ENCODE measurements at regions not wholly inside any gene's neighbourhood (a gene's known extent, or its start where the extent isn't known, plus 50 kb on each side); places are given as distances from the start of the nearest gene placed in this dataset.

DNA sequence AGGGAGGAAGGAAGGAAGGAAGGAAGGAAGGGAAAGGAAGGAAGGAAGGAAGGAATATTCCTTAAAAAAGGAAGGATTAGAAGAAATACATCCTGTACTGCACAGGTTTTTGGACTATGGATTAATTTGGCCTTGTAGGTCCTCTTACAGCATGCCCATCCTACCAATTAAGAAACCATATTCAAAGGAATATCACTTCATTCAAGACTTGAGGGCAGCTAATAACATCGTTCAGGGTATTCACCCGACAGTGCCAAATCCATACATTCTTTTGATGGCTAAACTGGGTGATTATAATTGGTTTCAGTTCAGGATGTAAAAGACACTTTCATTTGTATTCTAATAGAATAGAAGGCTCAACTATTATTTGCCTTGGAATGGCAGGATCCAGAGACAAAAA is 410.3 kb downstream of the PLOD2 start:
- DNase-seq = no peak

DNA sequence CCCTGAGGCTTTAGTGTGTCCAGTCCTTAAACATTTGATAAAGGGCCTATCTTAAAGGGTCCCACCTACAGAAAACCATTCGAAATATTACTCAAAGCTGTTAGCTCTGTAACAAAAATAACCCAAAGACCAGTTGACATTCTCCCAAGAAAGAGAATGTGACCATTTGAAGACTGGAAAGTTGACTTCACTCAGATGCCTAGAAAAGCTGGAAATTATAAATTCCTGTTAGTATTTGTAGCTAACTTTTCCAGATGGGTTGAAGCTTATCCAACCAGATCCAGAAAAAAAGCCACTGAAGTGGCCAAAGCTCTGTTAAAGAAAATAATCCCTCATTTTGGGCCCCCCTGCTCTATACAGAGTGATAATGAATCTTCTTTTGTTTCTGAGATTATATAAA is 408.4 kb downstream of the PLOD2 start:
- no peak for DNase-seq

DNA sequence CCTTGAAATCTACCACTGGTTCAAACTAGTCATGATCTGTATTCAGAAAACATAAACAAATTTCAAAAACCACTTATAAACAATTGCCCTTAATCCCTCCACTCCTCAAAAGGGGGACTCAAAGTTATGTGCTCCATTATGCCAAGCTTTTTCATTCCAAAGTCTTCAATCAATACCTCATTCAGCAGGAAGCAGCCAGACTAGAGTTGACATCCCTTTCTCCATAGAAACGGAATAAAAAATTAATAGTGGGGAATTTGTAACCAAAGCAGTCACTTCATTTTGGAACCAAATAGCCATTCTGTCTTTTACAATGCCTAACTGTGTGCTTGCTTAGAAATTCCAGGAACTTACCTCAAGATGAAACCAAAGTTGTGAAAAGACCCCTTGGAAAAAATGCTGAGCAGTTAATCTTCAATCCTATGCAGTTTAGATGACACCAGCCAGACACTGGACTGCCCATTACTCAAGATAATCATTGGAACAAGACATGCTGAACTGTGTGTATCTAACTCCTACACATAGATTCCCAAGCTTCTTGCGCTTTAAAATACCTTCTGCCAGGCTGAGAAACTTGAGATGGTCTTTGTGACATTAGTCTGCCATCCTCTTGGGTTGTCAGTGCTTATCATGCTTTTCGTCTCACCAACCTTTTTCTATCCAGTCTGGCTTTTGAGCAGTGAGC is 406.2 kb downstream of the PLOD2 start:
- DNase-seq = no peak

DNA sequence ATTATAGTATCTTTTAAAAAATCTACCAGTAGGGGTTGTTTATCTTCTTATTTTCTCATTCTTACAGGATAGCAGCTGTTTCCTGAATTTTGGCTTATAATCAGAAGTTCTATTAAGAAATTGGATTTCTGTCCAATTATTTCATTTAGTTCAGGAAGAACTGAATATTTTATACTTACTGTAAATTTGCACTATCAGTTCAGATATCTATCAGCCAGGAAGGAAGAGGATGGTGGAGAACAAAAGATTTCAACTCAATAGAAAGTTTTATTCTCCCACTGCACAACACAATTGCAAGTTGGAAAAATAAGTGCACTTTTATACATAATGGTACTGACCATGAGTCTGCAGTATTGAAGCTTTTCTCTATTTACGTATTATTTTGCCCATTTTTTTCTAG is 400.9 kb downstream of the PLOD2 start:
- no peak for DNase-seq

DNA sequence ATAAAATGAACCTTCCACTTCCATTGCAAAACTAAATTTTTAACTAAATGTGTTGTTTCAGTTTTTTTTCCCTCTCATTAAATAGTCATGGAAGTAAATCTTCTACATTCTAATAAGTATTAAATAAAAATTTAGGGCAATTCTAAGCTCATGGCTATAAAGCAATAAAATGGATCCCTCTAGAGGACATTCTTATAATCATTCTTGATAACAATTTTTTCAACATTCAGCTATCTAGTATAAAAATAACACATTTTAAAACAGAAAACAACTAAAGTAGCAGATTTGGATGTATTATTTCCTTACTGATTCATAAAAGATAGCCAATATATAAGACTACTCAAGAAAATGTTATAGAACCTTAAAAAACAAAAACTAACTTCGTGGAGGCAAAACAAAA is 393.1 kb downstream of the PLOD2 start:
- DNase-seq = no peak

DNA sequence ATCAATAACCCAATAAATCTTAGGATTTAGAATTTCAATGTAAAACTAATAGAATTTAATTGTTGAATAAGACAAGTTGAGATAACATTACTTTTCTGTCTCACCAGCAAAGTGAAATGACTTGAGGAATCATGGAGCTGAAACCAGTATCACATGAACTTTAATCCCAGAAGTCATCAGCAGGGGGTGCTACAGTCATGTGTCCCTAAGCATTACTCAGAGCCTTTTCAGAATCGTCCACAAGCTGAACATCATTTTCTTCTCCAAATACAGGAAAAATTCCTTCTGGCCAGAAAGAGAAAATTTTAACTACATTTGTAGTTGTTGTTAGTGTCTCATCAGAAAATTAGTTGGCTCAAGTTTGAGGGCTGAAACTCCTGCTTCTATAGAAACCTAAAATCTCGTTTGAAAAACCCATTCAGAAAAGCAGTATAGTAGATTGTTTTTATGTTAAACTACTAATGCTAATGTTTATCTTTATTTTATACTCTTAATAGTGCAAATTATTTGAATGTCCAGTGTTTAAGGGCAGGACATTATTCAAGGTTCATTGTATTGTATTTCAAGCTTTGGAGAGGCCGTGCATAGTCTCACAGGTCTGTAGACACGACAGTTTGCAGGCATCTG is 384.1 kb downstream of the PLOD2 start:
- DNase-seq = peak; percentile 64

DNA sequence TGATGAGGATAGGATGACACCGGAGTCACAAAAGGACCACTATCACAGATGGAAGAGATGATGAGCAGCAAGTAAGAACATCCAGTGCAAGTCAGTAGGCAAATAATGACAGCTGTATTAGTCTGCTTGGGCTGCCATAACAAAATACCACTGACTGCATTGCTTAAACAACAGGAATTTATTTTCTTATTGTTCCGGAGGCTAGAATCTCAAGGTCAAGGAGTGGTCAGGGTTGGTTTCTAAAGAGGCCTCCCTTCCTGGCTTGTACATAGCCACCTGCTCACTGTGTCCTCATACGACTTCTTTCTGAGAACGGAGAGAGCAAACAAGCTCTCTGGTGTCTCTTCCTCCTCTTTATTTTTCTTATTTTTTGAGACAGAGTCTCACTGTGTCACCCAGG is 380.7 kb downstream of the PLOD2 start:
- DNase-seq = no peak

DNA sequence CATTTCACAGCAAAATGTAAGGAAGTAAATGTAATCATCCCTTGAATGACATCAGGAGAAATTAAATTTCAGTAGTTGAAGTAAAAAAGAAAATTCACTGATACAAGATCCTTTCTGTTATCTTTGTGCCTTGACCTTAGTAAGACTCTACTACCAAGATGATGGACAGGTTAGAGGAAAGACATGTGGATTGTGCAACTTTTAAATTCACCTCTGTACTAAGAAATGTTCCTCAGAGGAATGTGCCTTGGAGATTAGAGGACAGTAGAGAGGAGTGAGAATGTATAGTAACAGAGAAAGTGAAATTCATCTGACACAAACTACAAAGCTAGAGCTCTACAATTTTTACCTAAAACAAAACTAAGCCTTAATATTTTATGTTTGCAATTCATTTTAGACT is 375.3 kb downstream of the PLOD2 start:
- DNase-seq = no peak

DNA sequence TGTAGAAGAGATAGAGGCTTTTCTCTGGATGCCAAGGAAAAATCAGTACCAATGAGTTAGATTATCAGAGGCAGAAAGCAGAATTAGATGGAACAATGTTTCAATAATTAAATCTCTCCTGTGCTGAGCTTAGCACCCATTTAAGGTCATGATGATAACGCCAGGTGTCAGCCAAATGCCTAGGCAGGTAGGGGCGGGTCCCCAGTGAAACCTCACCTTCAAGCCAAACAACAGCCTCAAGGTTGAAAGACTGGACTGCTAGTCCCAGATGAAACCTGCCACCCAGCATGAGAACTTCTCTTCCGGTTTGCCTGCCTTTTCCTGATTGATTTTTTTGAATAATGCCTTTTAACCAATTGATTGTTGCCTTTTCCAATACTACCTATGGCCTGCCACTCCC is 363.0 kb downstream of the PLOD2 start:
- DNase-seq = no peak

DNA sequence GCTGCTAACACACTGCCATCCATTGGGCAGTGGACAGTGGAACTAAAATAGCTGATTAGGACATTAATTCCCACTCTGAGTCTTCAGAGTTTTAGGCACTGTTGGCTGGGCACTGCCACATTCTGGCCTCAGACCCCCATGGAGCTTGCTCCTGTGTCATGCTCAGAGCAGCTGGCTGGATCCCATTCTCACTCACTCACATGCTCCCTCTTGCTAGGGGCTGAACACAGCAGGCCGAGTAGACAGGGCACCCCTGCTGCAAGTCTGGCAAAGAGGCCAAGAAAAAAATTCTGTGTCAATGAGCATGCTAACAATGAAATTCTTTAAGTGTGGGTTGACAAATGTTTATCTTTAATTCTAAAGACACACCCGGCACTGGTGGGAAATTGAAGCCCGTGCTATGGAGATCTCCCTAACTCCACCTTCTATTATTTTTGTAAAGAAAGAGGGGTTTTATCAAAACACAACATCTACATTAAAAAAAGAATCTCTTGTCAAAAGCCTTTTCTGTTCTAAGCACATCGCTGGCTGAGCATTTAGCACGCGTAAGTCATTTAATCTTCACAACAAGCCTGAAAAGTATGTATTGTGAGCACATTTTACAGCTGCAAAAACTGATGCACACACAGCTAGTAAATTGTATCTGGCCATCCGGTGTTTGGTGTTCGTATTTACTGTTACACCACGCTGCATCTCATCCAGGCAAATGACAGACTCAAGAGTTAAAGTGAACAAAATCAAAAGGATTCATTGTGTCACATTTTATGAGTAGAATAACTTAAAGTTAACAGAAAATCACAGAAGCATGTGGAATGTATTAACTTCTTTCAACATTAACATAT is 362.1 kb downstream of the PLOD2 start:
- no peak for DNase-seq

DNA sequence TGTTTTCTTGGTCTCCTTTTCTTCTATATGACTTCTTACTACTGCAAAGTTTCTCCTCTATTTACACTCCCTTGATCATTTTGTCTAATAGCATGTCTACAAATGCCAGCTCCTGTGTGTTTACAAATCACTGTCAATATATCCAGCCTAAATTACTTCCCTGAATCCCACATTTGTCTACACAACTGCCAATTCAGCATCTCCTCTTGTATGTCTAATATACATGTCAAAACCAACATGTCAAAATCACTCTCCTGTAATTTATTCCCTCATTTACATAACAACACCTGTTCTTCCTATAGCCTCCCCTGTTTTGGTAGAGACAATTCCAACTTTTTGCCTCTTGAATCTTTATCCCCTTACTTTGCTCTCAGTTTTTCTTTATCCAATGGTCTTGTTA is 359.3 kb downstream of the PLOD2 start:
- no peak for DNase-seq

DNA sequence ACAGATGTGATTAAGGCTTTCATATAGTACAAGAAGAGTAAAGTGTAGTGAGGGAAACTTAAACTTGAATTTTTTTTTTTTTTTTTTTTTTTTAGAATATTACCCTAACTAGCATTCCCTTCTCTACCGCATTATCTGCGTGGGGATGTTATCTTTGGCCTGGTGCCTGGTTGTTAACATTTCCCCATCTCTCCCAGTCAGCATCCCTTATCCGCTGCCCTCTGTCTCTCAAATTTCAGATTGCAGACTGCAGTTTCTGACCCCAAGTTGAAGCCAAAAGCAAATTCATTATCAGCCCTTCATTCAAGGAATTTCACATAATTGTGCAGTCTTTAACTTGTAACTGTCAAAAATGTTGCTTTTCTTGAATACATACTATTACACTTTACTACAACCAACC is 353.0 kb downstream of the PLOD2 start:
- peak; percentile 44 for DNase-seq

DNA sequence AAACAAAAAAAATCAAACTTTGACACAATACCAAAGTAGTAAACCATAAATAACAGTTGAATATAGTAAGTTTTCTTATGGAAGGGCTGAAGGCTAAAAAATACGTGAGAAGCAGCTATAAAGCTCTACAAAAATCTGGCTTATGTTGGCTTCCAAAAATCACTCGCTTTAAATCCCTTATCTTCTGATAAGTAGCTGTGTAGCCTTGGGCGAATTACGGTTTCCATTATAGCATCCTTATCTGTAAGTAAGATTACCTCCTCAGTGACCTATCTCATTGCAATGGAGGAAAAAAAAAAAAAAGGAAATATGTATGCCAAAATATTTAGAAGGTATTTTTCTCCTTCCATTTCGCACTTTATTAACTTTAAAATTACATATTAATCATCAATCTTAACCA is 348.6 kb downstream of the PLOD2 start:
- DNase-seq = no peak

DNA sequence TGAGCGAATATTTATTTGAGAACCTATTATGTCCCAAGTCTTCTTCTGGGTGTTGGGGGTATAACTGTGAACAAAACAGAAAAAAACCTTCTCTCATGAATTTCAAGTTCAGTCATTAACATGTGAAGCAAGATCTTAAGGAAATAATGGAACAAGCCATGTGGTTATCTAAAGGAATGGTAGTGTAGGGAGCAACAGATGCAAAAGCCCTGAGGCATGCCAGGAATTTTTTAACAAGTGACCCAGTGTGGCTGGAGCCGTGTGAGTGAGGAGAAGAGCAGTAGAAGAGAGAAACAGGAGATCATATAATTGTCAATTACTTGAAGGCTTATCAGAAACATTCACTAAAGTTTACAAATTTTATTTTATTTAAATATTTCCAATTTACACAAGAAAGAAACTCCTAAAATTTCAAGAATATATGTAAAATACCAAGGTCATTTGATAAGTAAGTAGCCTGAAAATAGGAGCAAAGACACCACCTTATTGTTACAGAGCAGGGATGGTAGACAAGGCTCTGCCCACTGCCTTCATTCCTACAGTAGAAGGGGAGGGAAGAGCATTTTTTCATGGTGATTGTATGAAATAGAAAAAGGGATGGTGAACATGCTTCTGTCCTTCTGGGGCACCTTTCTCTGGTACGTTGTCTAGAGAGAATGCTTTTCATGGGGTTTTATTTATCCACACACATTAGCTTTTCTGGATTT is 345.1 kb downstream of the PLOD2 start:
- DNase-seq = peak; percentile 12

DNA sequence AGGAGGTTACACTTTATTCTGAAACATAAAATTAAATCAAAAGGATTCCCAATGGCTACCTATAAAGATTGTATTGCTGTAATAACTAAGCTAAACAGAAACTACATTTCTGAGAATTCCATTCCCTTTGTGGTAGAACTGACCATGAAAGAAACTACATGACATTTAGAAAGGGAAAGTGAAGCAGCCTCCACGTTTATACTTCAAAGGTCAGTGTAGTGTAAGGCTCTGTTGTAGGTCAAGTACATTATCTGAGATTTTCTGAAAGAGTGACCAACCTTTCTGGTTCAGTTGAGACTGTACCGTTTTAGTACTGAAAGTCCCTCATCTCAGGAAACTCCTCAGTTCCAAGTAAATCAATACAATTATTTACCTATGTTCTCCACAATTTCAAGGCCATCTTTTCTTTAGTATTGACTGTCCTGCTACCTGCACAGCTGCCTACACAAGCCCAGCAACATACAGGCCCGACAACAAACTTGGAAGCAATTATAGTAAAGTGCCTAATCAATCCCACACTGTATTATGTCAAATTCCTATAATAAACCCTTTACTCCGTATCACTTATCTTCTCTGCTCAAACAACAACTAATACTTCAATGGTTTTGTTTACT is 343.0 kb downstream of the PLOD2 start:
- DNase-seq = no peak

DNA sequence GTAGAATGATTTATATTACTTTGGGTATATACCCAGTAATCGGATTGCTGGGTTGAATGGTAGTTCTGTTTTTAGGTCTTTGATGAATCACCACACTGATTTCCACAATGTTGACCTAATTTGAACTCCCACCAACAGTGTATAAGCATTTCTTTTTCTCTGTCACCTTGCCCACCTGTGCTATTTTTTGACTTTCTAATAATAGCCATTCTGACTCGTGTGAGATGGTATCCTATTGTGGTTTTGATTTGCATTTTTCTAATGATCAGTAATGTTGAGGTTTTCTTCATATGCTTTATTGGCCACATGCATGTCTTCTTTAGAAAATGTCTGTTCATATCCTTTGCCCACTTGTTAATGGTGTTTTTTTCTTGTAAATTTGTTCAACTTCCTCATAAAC is 340.8 kb downstream of the PLOD2 start:
- DNase-seq = peak; percentile 40

DNA sequence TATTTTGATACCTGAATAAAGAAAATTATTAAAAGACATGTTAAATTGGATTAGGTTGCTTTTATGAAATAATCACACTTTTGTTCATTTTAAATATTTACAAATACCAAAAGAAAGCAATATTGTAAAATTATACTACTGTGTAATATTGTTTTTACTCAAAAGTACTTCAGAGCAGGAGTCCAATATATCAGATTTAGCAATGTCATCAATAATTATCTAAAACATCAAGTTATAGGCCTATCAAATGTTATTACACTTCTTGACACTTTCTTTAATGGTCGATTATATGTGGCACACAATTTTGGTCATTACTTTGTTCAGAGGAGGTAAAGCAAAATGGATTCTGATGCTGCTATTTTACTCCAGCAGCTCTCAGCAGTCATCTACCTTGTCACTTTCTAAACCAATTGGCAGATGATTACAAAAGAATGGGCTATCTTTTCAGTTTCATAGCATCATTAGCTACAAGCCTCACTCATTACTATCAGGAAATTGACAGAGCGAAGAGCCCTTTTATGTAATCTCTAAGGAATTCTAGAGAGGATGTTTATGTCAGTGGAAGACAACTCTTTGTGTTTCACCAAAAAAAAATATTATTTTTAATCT is 318.6 kb downstream of the PLOD2 start:
- DNase-seq = no peak

DNA sequence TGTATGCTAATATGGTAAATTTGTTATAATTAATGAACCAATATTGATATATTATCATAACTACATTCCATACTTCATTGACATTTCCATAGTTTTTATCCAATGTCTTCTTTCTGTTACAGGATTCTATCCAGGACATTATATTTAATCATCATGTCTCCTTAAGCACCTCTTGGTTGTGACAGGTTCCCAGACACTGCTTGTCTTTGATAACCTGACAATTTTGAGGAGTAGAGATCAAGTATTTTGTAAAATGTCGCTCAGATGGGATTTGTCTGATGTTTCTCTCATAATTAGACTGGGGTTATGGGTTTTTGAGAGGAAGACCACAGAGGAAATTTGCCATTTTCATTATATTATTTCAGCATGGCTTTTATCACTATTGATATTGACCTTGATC is 317.4 kb downstream of the PLOD2 start:
- no peak for DNase-seq

DNA sequence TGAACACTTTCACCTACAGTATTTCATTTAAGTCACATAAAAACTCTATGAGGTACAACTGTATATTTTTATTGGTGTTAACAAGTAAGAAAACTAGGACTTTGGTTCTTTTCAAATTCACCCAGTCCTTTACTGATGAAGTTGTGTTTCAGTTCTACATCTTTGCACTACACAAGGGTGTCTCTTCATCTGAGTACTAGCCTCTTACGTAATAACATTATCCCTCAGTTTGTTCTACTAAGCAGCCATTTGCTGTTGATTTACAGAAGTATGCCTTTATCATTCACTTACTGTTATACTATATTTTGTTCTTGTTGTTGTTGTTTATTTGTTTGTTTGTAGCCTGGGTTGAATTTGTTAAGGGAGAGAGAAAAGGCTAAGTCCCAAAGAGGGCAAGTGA is 311.9 kb downstream of the PLOD2 start:
- DNase-seq = no peak

DNA sequence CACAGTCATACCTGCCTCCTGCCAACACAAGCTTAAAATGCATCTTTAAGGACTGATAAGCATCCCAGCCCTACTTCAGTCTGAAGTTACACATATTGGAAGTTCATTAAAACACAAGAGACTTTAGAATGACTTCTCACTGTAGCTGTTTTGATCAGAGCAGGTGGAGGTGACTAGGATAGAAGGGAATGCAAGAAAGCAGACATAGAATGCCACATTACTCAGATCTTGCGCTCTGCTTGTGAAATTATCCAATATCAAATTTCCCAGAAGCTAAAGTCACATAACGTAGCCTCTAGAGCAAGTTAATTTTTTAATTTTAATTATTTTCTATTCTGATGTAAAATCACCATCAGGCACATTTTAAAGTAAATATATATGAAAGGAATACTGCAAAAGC is 306.5 kb downstream of the PLOD2 start:
- no peak for DNase-seq

DNA sequence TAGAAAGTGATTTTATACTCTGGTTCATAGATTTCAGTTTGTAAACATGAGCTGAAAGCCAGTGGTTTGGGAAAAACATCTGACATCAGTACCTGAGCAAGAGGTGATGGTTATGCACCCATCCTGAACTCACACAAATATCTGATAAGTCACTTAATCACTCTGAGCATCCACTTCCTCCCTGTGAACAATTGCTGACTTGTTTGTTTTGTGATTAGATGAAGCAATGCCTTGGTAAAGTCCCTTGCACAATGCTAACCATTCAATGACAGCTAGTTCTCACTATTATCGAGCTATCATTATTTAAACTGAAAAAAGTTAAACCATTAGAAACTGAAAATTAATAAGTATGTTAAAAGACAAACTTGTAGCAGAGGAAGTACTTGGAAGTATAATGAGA is 303.0 kb downstream of the PLOD2 start:
- DNase-seq = no peak

DNA sequence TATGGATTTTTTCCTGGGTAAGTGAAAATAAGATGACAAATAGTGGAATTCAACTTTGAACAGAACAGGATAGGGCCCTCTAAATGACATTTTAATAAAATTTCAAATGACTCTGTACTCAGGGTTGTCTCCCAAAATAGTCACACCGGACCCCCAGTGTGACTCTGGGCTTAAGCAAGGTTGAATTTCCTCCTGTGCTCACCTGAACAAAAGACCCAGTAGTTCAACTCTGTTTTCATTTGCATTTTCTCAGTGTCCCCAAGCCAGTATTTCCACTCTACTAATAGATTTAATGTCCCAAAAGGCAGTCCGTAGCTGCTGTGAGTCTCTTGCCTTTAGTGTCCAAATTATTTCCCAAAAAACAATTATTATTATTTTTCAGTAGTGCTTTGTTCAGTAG is 296.6 kb downstream of the PLOD2 start:
- no peak for DNase-seq

All from fibroblast of skin of abdomen (primary cell).